SU-DHL-6 (cell line): ENCODE measurements at regions not wholly inside any gene's neighbourhood (a gene's known extent, or its start where the extent isn't known, plus 50 kb on each side); places are given as distances from the start of the nearest gene placed in this dataset.

ENCODE experiments used
- EZH2phosphoT487 ChIP-seq: fragments of 200-600 bp; sonication (generic), shearing (Covaris generic); conservative IDR thresholded peaks from 2 replicates; pipeline ENCODE4 v1.6.1; 2018; ENCODE audit warnings: mild to moderate bottlenecking, antibody characterized with exemption, low read length, moderate library complexity, mixed read lengths
- TF ChIP-seq, protein P1 (sequence below): fragments of 200-600 bp; sonication (generic); IDR thresholded peaks from one replicate; pipeline ENCODE4 v1.5.1; 2017; ENCODE audit warnings: antibody characterized with exemption, mild to moderate bottlenecking, low read length, moderate library complexity; ENCODE audit not compliant: insufficient read depth, poor library complexity, severe bottlenecking

DNA sequence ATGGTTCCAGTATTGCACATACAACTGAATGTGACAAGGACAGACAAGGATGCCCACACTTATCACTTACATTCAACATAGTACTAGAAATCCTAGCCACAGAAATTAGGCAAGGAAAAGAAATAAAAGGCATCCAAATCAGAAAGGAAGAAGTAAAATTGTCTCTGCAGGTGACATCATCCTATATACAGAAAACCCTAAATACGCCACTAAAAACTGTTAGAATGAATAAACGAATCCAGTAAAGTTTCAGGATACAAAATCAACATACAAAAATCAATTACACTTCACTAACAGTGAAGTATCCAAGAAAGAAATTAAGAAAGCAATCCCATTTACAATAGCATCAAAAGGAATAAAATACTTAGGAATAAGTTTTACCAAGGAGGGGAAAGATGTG lies 66.1 kb downstream of the FAM217A start:
- TF ChIP-seq, protein P1, sequence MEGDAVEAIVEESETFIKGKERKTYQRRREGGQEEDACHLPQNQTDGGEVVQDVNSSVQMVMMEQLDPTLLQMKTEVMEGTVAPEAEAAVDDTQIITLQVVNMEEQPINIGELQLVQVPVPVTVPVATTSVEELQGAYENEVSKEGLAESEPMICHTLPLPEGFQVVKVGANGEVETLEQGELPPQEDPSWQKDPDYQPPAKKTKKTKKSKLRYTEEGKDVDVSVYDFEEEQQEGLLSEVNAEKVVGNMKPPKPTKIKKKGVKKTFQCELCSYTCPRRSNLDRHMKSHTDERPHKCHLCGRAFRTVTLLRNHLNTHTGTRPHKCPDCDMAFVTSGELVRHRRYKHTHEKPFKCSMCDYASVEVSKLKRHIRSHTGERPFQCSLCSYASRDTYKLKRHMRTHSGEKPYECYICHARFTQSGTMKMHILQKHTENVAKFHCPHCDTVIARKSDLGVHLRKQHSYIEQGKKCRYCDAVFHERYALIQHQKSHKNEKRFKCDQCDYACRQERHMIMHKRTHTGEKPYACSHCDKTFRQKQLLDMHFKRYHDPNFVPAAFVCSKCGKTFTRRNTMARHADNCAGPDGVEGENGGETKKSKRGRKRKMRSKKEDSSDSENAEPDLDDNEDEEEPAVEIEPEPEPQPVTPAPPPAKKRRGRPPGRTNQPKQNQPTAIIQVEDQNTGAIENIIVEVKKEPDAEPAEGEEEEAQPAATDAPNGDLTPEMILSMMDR, result no peak
- TF ChIP-seq EZH2phosphoT487, result no peak
